GM12892 (cell line): ENCODE measurements at regions not wholly inside any gene's neighbourhood (a gene's known extent, or its start where the extent isn't known, plus 50 kb on each side); places are given as distances from the start of the nearest gene placed in this dataset.

Source experiments
- POLR2A ChIP-seq: IDR thresholded peaks from 2 replicates; pipeline ENCODE4 v1.6.1; 2011; ENCODE audit warnings: low read depth, low read length, control low read depth
- POLR2AphosphoS5 ChIP-seq: IDR thresholded peaks from 2 replicates; pipeline ENCODE4 v1.6.1; 2011; ENCODE audit warnings: low read depth, low read length, control low read depth
- TAF1 ChIP-seq: IDR thresholded peaks from 2 replicates; pipeline ENCODE4 v1.6.1; 2011; ENCODE audit warnings: low read depth, mild to moderate bottlenecking, control low read depth, low read length, borderline replicate concordance

DNA sequence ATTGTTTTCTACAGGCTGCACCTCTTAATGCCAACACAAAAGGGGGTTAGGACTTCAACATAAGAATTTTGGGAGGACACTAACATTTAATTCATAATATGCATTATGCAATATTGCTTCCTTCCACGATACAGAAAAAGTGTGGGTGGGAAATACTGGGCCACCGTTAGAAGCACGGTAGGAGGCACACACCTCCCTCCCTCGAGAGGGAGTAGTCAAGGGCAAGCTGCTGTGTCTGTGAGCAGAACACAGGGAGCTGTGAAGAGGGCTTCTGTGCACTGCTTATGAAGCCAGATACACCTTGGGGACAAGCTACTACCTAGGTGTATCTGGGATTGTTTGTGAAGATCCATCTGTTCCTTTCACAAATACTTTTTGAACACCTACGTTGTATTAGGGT lies 109.3 kb upstream of the PLET1 start:
- TF ChIP-seq POLR2AphosphoS5, result no peak
- TF ChIP-seq POLR2A, result no peak
- no peak for TF ChIP-seq TAF1
